Smooth muscle cell (in vitro differentiated cells): ENCODE measurements at regions not wholly inside any gene's neighbourhood (a gene's known extent, or its start where the extent isn't known, plus 50 kb on each side); places are given as distances from the start of the nearest gene placed in this dataset.

Experiments
- DNase-seq: peaks from one replicate; lab custom pipeline; 2025; ENCODE audit not compliant: unreplicated experiment; lab: John Stamatoyannopoulos, UW
- H2AFZ ChIP-seq: fragments of 200-600 bp; sonication (generic); 2 replicates; pipeline ENCODE4 v1.6.0; 2016; ENCODE audit warnings: antibody characterized with exemption, low read depth, mild to moderate bottlenecking
- H3F3A ChIP-seq: fragments of 200-600 bp; sonication (generic); 2 replicates; pipeline ENCODE4 v1.6.0; 2017; ENCODE audit warnings: antibody characterized with exemption, low read depth
- H3K27ac ChIP-seq: fragments of 200-600 bp; sonication (generic); 2 replicates; pipeline ENCODE4 v1.5.1; 2016; ENCODE audit warnings: low read depth, mild to moderate bottlenecking
- H3K27me3 ChIP-seq: fragments of 200-600 bp; sonication (generic); 2 replicates; pipeline ENCODE4 v1.6.1; 2016; ENCODE audit warnings: low read depth, mild to moderate bottlenecking
- H3K36me3 ChIP-seq: fragments of 200-600 bp; sonication (generic); 2 replicates; pipeline ENCODE4 v1.5.1; 2016; ENCODE audit warnings: low read depth
- H3K4me1 ChIP-seq: fragments of 200-600 bp; sonication (generic); 2 replicates; pipeline ENCODE4 v1.5.1; 2016; ENCODE audit warnings: low read depth
- H3K4me2 ChIP-seq: fragments of 200-600 bp; sonication (generic); 2 replicates; pipeline ENCODE4 v1.6.0; 2016; ENCODE audit warnings: mild to moderate bottlenecking
- H3K4me3 ChIP-seq: fragments of 200-600 bp; sonication (generic); 2 replicates; pipeline ENCODE4 v1.5.1; 2016; ENCODE audit warnings: mild to moderate bottlenecking
- H3K79me2 ChIP-seq: fragments of 200-600 bp; sonication (generic); 2 replicates; pipeline ENCODE4 v1.6.0; 2016; ENCODE audit warnings: low read depth, mild to moderate bottlenecking
- H3K9ac ChIP-seq: fragments of 200-600 bp; sonication (generic); 2 replicates; pipeline ENCODE4 v1.6.0; 2016; ENCODE audit warnings: low read depth
- H3K9me3 ChIP-seq: fragments of 200-600 bp; sonication (generic); replicated peaks from 2 replicates; pipeline ENCODE4 v1.5.1; 2016; ENCODE audit warnings: low read depth
- H4K20me1 ChIP-seq: fragments of 200-600 bp; sonication (generic); 2 replicates; pipeline ENCODE4 v1.6.0; 2016; ENCODE audit warnings: low read depth
- WGBS: methylation state at CpG from one replicate; pipeline ENCODE4 v1.1.7; 2016; ENCODE audit warnings: low lambda C conversion rate; 5-methylcytosine and 5-hydroxymethylcytosine counted together
- TF ChIP-seq, protein P1 (sequence below): fragments of 200-600 bp; sonication (generic); IDR thresholded peaks from 2 replicates; pipeline ENCODE4 v1.5.1; 2017; ENCODE audit warnings: borderline replicate concordance, mild to moderate bottlenecking, antibody characterized with exemption; ENCODE audit not compliant: insufficient read depth, poor library complexity, severe bottlenecking

DNA sequence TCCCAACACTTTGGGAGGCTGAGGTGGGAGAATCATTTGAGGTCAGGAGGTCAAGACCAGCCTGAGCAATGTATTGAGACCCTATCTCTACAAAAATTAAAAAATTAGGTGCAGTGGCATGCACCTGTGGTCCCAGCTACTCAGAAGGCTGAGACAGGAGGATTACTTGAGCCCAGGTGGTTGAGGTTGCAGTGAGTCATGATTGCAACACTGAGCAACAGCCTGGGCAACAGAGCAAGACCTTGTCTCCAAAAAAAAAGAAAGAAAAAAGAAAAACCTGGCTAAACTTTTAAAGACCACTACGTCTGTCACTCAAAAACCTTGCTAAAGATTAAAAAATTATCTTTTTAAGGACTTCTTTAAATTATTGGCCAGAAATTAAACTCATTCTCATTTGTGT is 59.8 kb upstream of the ABCA1 start:
- no peak for DNase-seq
- H3K4me3 ChIP-seq, result no peak overlapping the region
- H3K4me1 ChIP-seq, result peaks cover 28% of the 10 kb centered on the region
- H3F3A ChIP-seq, result peaks cover 18% of the 10 kb centered on the region
- 82% methylated on average over 1 of the region's 1 CpG for WGBS
- no peak overlapping the region for H2AFZ ChIP-seq
- H4K20me1 ChIP-seq, result no peaks in the 10 kb centered on the region
- H3K9me3 ChIP-seq, result no peaks in the 10 kb centered on the region
- no peak overlapping the region for H3K27ac ChIP-seq
- no peaks in the 10 kb centered on the region for H3K36me3 ChIP-seq
- H3K9ac ChIP-seq, result no peak overlapping the region
- H3K27me3 ChIP-seq, result no peaks in the 10 kb centered on the region
- no peak overlapping the region for H3K4me2 ChIP-seq
- TF ChIP-seq, protein P1, sequence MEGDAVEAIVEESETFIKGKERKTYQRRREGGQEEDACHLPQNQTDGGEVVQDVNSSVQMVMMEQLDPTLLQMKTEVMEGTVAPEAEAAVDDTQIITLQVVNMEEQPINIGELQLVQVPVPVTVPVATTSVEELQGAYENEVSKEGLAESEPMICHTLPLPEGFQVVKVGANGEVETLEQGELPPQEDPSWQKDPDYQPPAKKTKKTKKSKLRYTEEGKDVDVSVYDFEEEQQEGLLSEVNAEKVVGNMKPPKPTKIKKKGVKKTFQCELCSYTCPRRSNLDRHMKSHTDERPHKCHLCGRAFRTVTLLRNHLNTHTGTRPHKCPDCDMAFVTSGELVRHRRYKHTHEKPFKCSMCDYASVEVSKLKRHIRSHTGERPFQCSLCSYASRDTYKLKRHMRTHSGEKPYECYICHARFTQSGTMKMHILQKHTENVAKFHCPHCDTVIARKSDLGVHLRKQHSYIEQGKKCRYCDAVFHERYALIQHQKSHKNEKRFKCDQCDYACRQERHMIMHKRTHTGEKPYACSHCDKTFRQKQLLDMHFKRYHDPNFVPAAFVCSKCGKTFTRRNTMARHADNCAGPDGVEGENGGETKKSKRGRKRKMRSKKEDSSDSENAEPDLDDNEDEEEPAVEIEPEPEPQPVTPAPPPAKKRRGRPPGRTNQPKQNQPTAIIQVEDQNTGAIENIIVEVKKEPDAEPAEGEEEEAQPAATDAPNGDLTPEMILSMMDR, result no peak
- no peaks in the 10 kb centered on the region for H3K79me2 ChIP-seq

DNA sequence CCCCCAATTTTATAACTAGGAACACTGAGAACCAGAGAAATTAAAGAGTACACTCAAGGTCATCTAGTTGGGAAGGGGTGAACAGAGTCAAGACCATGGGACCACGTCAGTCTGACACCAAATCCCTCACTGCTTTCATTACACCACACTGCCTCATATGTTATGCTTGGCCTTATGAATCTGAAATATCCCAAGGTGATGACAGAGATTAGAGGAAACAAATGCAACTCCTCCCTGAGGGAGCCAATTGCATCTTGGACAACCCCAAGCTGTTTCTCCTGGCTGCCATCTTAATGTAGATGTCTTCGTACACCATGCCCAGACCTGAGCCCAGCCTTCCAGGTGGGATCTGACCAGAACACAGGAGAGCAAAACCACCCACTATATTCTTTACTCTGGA is 60.6 kb upstream of the ABCA1 start:
- Histone ChIP-seq H3K9ac (no peak overlapping the region), H3K79me2 (no peaks in the 10 kb centered on the region), H3K4me3 (no peak overlapping the region), H3F3A (peaks cover 24% of the 10 kb centered on the region), H3K27me3 (no peaks in the 10 kb centered on the region), H3K9me3 (no peaks in the 10 kb centered on the region), H3K36me3 (no peaks in the 10 kb centered on the region), H4K20me1 (no peaks in the 10 kb centered on the region), H3K4me2 (no peak overlapping the region), H2AFZ (no peak overlapping the region), H3K27ac (no peak overlapping the region), H3K4me1 (peaks cover 36% of the 10 kb centered on the region)
- WGBS, result 96% methylated on average over 2 of the region's 2 CpGs
- no peak for DNase-seq
- TF ChIP-seq, protein P1, result no peak

DNA sequence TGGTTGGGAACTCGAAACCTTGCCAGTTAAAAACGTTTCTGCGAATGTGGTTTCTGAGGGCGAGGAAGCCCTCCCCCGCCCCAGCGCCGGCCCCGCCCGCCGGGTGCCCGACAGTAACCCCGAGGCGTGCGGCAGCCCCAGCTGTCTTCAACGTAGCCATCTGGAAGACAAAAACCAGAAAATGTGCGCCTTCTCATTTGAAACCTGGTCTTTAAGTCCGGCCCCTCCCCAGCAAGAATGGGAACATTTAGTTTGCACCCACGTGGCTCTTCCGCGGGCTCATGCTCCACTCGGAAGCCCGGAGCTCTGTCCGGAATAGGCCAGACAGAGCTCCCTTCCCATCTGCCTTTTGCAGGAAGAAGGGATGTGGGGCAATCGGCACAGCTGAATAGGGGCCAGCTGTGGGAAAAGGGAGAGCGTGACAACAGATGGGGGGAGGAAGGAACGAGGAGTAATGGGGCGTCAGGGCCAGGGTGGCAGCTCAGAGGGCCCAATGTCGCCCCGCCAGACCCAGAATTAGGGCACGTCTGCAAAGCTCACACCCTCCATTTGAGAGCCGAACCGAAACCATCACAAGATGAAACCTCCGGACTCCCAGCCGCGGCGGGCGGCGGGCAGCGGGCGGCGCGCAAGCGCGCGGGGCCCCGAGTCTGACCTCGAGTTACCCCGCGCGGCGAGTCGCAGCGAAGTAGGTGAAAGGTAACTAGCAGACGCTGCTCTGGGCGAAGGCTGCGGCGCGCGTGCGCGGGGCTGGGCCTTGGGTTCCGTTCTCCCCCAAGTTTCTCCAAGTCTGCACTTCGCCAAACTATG is 63.4 kb upstream of the ABCA1 start:
- peak overlapping the region; percentile 90 for H2AFZ ChIP-seq
- H3K27me3 ChIP-seq, result no peaks in the 10 kb centered on the region
- peak; percentile 83 for DNase-seq
- H3F3A ChIP-seq, result peaks cover 33% of the 10 kb centered on the region
- H3K27ac ChIP-seq, result peak overlapping the region; percentile 97
- under 1% methylated on average over 63 of the region's 63 CpGs for WGBS
- TF ChIP-seq, protein P1, result no peak
- H3K79me2 ChIP-seq, result no peaks in the 10 kb centered on the region
- H3K36me3 ChIP-seq, result no peaks in the 10 kb centered on the region
- H3K4me2 ChIP-seq, result peak overlapping the region; percentile 92
- peak overlapping the region; percentile 69 for H3K4me3 ChIP-seq
- H3K9me3 ChIP-seq, result no peaks in the 10 kb centered on the region
- H3K9ac ChIP-seq, result peak overlapping the region; percentile 90
- H4K20me1 ChIP-seq, result no peaks in the 10 kb centered on the region
- H3K4me1 ChIP-seq, result peaks cover 40% of the 10 kb centered on the region

DNA sequence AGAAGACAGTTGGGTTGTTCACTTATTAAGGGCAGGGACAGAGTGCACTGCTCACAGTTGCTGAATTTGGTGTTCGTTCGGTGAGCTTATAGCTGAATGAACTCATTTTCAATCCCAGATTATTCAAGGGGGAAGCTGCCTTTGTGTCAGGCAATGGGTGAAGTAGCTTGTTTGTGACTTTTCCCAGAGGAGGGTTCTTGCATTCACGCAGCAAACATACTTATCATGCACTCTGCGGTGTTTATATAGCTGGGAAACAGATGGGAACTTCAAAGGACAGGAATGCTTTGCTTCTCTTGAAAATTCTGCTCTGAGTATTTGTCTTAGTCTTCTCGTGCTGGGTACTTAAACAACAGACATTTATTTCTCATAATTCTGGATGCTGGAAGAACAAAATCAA is 64.7 kb upstream of the ABCA1 start:
- WGBS, result 23% methylated on average over 5 of the region's 5 CpGs
- DNase-seq, result no peak
- no peaks in the 10 kb centered on the region for H3K27me3 ChIP-seq
- peaks cover 36% of the 10 kb centered on the region for H3K4me1 ChIP-seq
- no peaks in the 10 kb centered on the region for H4K20me1 ChIP-seq
- TF ChIP-seq, protein P1, result no peak
- H3K9ac ChIP-seq, result peak overlapping the region; percentile 90
- no peaks in the 10 kb centered on the region for H3K79me2 ChIP-seq
- H3K27ac ChIP-seq, result peak overlapping the region; percentile 97
- H3K4me3 ChIP-seq, result no peak overlapping the region
- peaks cover 33% of the 10 kb centered on the region for H3F3A ChIP-seq
- H2AFZ ChIP-seq, result peak overlapping the region; percentile 79
- H3K36me3 ChIP-seq, result no peaks in the 10 kb centered on the region
- peak overlapping the region; percentile 92 for H3K4me2 ChIP-seq
- no peaks in the 10 kb centered on the region for H3K9me3 ChIP-seq
